DND-41 (cell line): ENCODE measurements at regions not wholly inside any gene's neighbourhood (a gene's known extent, or its start where the extent isn't known, plus 50 kb on each side); places are given as distances from the start of the nearest gene placed in this dataset.

Experiments
- ATAC-seq: fragments of 200-7000 bp; cut with Tn5 transposase; 3 replicates; pipeline ENCODE4 v1.9.1; 2021; ENCODE audit warnings: low read depth; ENCODE audit not compliant: insufficient read depth
- DNase-seq: peaks from one replicate; pipeline ENCODE4 v3.0.0-alpha.2; 2020
- H2AFZ ChIP-seq: 2 replicates; pipeline ENCODE4 v1.6.0; 2012; ENCODE audit warnings: low read depth, low read length
- H3K27ac ChIP-seq: 2 replicates; pipeline ENCODE4 v1.5.1; 2012; ENCODE audit warnings: low read length, inconsistent platforms
- H3K27me3 ChIP-seq: fragments of 200-600 bp; sonication (generic); 2 replicates; pipeline ENCODE4 v1.6.0; 2012; ENCODE audit warnings: low read length, mild to moderate bottlenecking, inconsistent platforms; ENCODE audit not compliant: insufficient read depth, poor library complexity
- H3K36me3 ChIP-seq: 2 replicates; pipeline ENCODE4 v1.5.1; 2012; ENCODE audit warnings: low read length, inconsistent platforms; ENCODE audit not compliant: insufficient read depth
- H3K4me1 ChIP-seq: 2 replicates; pipeline ENCODE4 v1.5.1; 2012; ENCODE audit warnings: mild to moderate bottlenecking, low read length; ENCODE audit not compliant: insufficient read depth
- H3K4me2 ChIP-seq: 2 replicates; pipeline ENCODE4 v1.6.0; 2012; ENCODE audit warnings: mild to moderate bottlenecking, moderate library complexity, low read length, inconsistent platforms; ENCODE audit not compliant: insufficient read depth
- H3K4me3 ChIP-seq, 2 experiments: fragments of 200-600 bp in 1 of 2; shearing (Covaris generic) in 1 of 2; 2 replicates each; pipeline ENCODE4 v1.5.1; 2012 to 2016; ENCODE audit warnings: inconsistent platforms in 2 of 2, low read length in 2 of 2, mild to moderate bottlenecking in 2 of 2, low read depth in 1 of 2, moderate library complexity in 1 of 2
- H3K79me2 ChIP-seq: 2 replicates; pipeline ENCODE4 v1.6.0; 2012; ENCODE audit warnings: low read length, inconsistent platforms; ENCODE audit not compliant: insufficient read depth
- H3K9ac ChIP-seq: 2 replicates; pipeline ENCODE4 v1.6.0; 2012; ENCODE audit warnings: low read depth, mild to moderate bottlenecking, inconsistent platforms, low read length, moderate library complexity
- H3K9me3 ChIP-seq: 2 replicates; pipeline ENCODE4 v1.5.1; 2012; ENCODE audit warnings: low read length, moderate library complexity, mild to moderate bottlenecking, inconsistent platforms; ENCODE audit not compliant: insufficient read depth, severe bottlenecking
- H4K20me1 ChIP-seq: 2 replicates; pipeline ENCODE4 v1.6.0; 2012; ENCODE audit warnings: low read length; ENCODE audit not compliant: insufficient read depth
- CTCF ChIP-seq: IDR thresholded peaks from 2 replicates; pipeline ENCODE4 v1.5.1; 2012; ENCODE audit warnings: borderline replicate concordance, low read length, moderate library complexity, mild to moderate bottlenecking; ENCODE audit not compliant: poor library complexity, severe bottlenecking; ENCODE audit errors: extremely low read depth
- EZH2 ChIP-seq: IDR thresholded peaks from 3 replicates; pipeline ENCODE4 v1.6.1; 2012; ENCODE audit warnings: borderline replicate concordance, low read depth, mild to moderate bottlenecking, moderate library complexity, low read length, inconsistent platforms; ENCODE audit not compliant: severe bottlenecking

- no peaks in the 10 kb centered on the region for H3K4me1 ChIP-seq
- ATAC-seq (no peak), DNase-seq (no peak)
- H3K9ac ChIP-seq = no peak overlapping the region
- no peak overlapping the region for H3K4me3 ChIP-seq
- no peaks in the 10 kb centered on the region for H4K20me1 ChIP-seq
- H3K79me2 ChIP-seq = no peaks in the 10 kb centered on the region
- H3K27ac ChIP-seq = no peak overlapping the region
- H3K27me3 ChIP-seq = no peaks in the 10 kb centered on the region
- H3K4me2 ChIP-seq = no peak overlapping the region
- H2AFZ ChIP-seq = no peak overlapping the region
- H3K9me3 ChIP-seq = no peaks in the 10 kb centered on the region
- TF ChIP-seq CTCF (no peak), EZH2 (no peak)
- H3K36me3 ChIP-seq = no peaks in the 10 kb centered on the region
Observed at GRCh38 chr1:55554611-55555010, 339.4 kb upstream of the USP24 start.

GRCh38 chr1:55552636-55553035 lies 337.5 kb upstream of the USP24 start:
- no peaks in the 10 kb centered on the region for H3K36me3 ChIP-seq
- no peak overlapping the region for H3K9ac ChIP-seq
- H3K4me2 ChIP-seq = no peak overlapping the region
- no peaks in the 10 kb centered on the region for H3K9me3 ChIP-seq
- no peaks in the 10 kb centered on the region for H3K27me3 ChIP-seq
- no peaks in the 10 kb centered on the region for H3K79me2 ChIP-seq
- H3K27ac ChIP-seq = no peak overlapping the region
- no peak for TF ChIP-seq CTCF
- no peak for TF ChIP-seq EZH2
- no peaks in the 10 kb centered on the region for H3K4me1 ChIP-seq
- no peaks in the 10 kb centered on the region for H4K20me1 ChIP-seq
- H3K4me3 ChIP-seq = no peak overlapping the region
- no peak for ATAC-seq
- H2AFZ ChIP-seq = no peak overlapping the region
- no peak for DNase-seq

GRCh38 chr1:55547405-55547804 lies 332.2 kb upstream of the USP24 start:
- Histone ChIP-seq H3K27me3 (no peaks in the 10 kb centered on the region), H3K4me2 (no peak overlapping the region), H3K79me2 (no peaks in the 10 kb centered on the region), H3K27ac (no peak overlapping the region), H3K9me3 (no peaks in the 10 kb centered on the region), H3K4me3 (no peak overlapping the region), H2AFZ (no peak overlapping the region), H3K4me1 (no peaks in the 10 kb centered on the region), H3K36me3 (no peaks in the 10 kb centered on the region), H4K20me1 (no peaks in the 10 kb centered on the region), H3K9ac (no peak overlapping the region)
- no peak for DNase-seq
- no peak for ATAC-seq
- TF ChIP-seq EZH2 (no peak), CTCF (no peak)

GRCh38 chr1:55546553-55546952 lies 331.4 kb upstream of the USP24 start:
- no peak overlapping the region for H3K4me3 ChIP-seq
- no peaks in the 10 kb centered on the region for H4K20me1 ChIP-seq
- H3K9ac ChIP-seq = no peak overlapping the region
- H3K27me3 ChIP-seq = no peaks in the 10 kb centered on the region
- no peak overlapping the region for H3K4me2 ChIP-seq
- no peaks in the 10 kb centered on the region for H3K79me2 ChIP-seq
- TF ChIP-seq CTCF (no peak), EZH2 (no peak)
- H2AFZ ChIP-seq = no peak overlapping the region
- no peaks in the 10 kb centered on the region for H3K4me1 ChIP-seq
- H3K36me3 ChIP-seq = no peaks in the 10 kb centered on the region
- ATAC-seq (no peak), DNase-seq (no peak)
- H3K9me3 ChIP-seq = no peaks in the 10 kb centered on the region
- H3K27ac ChIP-seq = no peak overlapping the region
